ENCODE measurements at regions not wholly inside any gene's neighbourhood (a gene's known extent, or its start where the extent isn't known, plus 50 kb on each side); places are given as distances from the start of the nearest gene placed in this dataset.

- H2BK20ac ChIP-seq (ENCODE audit: low read length), result no peak overlapping the region
- no peak overlapping the region for H2BK5ac ChIP-seq (ENCODE audit: low read depth, low read length)
- no peak overlapping the region for H3K56ac ChIP-seq (replicated peaks; ENCODE audit: insufficient read length, low read depth, low read length)
- no peaks in the 10 kb centered on the region for H3K36me3 ChIP-seq (ENCODE audit: control insufficient read depth in 2 of 4, insufficient read depth in 4 of 4, low read length in 3 of 4)
- H4K5ac ChIP-seq (ENCODE audit: insufficient read length, low read depth, low read length), result no peak overlapping the region
- H3K27ac ChIP-seq (ENCODE audit: low read depth, low read length), result no peak overlapping the region
- FAIRE-seq, result no peak
- no peak overlapping the region for H2AFZ ChIP-seq (ENCODE audit: low read length)
- no peak overlapping the region for H3K23ac ChIP-seq (ENCODE audit: insufficient read length)
- no peak overlapping the region for H3K14ac ChIP-seq (ENCODE audit: insufficient read length)
- no peak overlapping the region for H3K9ac ChIP-seq (replicated peaks in 1 of 4; ENCODE audit: extremely low read depth in 1 of 4, low read depth in 3 of 4, low read length in 3 of 4)
- H3K27me3 ChIP-seq (replicated peaks in 1 of 4; ENCODE audit: control insufficient read depth in 3 of 4, extremely low read depth in 1 of 4, insufficient read depth in 3 of 4, low read length in 3 of 4), result no peaks in the 10 kb centered on the region
- H2BK12ac ChIP-seq (ENCODE audit: low read depth, low read length), result no peak overlapping the region
- CTCF ChIA-PET (ENCODE audit: partially characterized antibody), result interaction anchor here (0.9 to 2.5 kb wide), 3 partner anchors 17 to 368 kb away, joined by 3 to 7 read pairs (median 4); no protein-coding TSS in a partner anchor
- no peak overlapping the region for H4K91ac ChIP-seq (replicated peaks; ENCODE audit: insufficient read length, low read length)
- 91% methylated on average over 9 of the region's 9 CpGs; no CpG with 5 or more reads in 1 of the 2 experiments for WGBS, 2 experiments (ENCODE audit: extremely low coverage in 1 of 2, insufficient coverage in 1 of 2, insufficient read length in 1 of 2, insufficient replicate concordance in 2 of 2, low coverage in 1 of 2, low lambda C conversion rate in 2 of 2, missing lambda C conversion rate in 1 of 2)
- no peak overlapping the region for H3K18ac ChIP-seq (ENCODE audit: extremely low read depth, low read length)
- H3K23me2 ChIP-seq (ENCODE audit: low read depth, low read length), result no peaks in the 10 kb centered on the region
- H2BK120ac ChIP-seq (replicated peaks; ENCODE audit: low read depth, low read length), result no peak overlapping the region
- H3K4me3 ChIP-seq (ENCODE audit: extremely low read depth in 1 of 4, insufficient read depth in 2 of 4, low read depth in 3 of 4, low read length in 4 of 4), result no peak overlapping the region
- H3K4ac ChIP-seq (replicated peaks; ENCODE audit: insufficient read length, low read depth, low read length), result no peak overlapping the region
- H3K4me2 ChIP-seq (ENCODE audit: insufficient read depth in 1 of 2, low read depth in 2 of 2, low read length in 2 of 2), result no peak overlapping the region
- H3K4me1 ChIP-seq (replicated peaks in 1 of 4; ENCODE audit: control insufficient read depth in 3 of 4, insufficient read depth in 4 of 4, low read length in 3 of 4), result no peaks in the 10 kb centered on the region
- POLR2A ChIA-PET (ENCODE audit: partially characterized antibody), result no interaction called here
- DNase-seq (ENCODE audit: low read depth in 1 of 2, low spot score in 2 of 2), result no peak
- H3K79me2 ChIP-seq (ENCODE audit: control insufficient read depth in 1 of 2, insufficient read depth in 2 of 2, low read length in 2 of 2), result no peaks in the 10 kb centered on the region
- no peak overlapping the region for H2BK15ac ChIP-seq (ENCODE audit: low read length)
- H4K8ac ChIP-seq (ENCODE audit: extremely low read depth, insufficient read depth, low read length), result no peak overlapping the region
- no peaks in the 10 kb centered on the region for H3K79me1 ChIP-seq (ENCODE audit: low read depth, low read length)
- H4K20me1 ChIP-seq (replicated peaks in 1 of 2; ENCODE audit: control insufficient read depth in 1 of 2, insufficient read depth in 2 of 2, low read length in 2 of 2), result peaks cover 0 to 2% of the 10 kb centered on the region in 2 experiments
- no peak overlapping the region for H2AK5ac ChIP-seq (ENCODE audit: low read depth, low read length)
- 0 out of 4 replicates have a peak, but pooled peaks cover 0 to 2% of the 10 kb centered on the region in 2 experiments for H3K9me3 ChIP-seq (ENCODE audit: insufficient read depth in 2 of 2, low read depth in 1 of 2, low read length in 1 of 2)
- TF ChIP-seq HDAC2 (IDR thresholded peaks at IDR 0.05; ENCODE audit: borderline replicate concordance in 1 of 2, low read depth in 2 of 2, low read length in 2 of 2) (no peak), GTF2F1 (IDR thresholded peaks at IDR 0.05; ENCODE audit: borderline replicate concordance, low read depth, low read length) (no peak), RXRA (IDR thresholded peaks at IDR 0.05; ENCODE audit: insufficient read depth, low read depth, low read length) (no peak), EGR1 (IDR thresholded peaks at IDR 0.05; ENCODE audit: borderline replicate concordance, low read depth, low read length) (no peak), KDM4A (IDR thresholded peaks at IDR 0.05; ENCODE audit: low read depth, low read length, severe bottlenecking) (no peak), MAFK (IDR thresholded peaks at IDR 0.05; ENCODE audit: low read depth, low read length) (no peak), YY1 (IDR thresholded peaks at IDR 0.05; ENCODE audit: low read depth, low read length) (no peak), MAX (IDR thresholded peaks at IDR 0.05) (no peak), BRCA1 (IDR thresholded peaks at IDR 0.05; ENCODE audit: low read depth, low read length) (no peak), JUN (IDR thresholded peaks at IDR 0.05; ENCODE audit: low read depth, low read length) (no peak), TCF12 (IDR thresholded peaks at IDR 0.05; ENCODE audit: low read depth, low read length) (no peak), EZH2 (IDR thresholded peaks at IDR 0.05; ENCODE audit: low read depth, low read length, severe bottlenecking) (no peak), SIN3A (conservative IDR thresholded peaks at IDR 0.05 in 1 of 2, IDR thresholded peaks at IDR 0.05 in 1 of 2; ENCODE audit: low read depth in 1 of 2, low read length in 2 of 2) (no peak)
Observed at GRCh38 chr9:89961616-89962341, 357.0 kb downstream of the GADD45G start.

All from H1 (cell line).